Omental fat pad (tissue), 3 donors: ENCODE measurements at regions not wholly inside any gene's neighbourhood (a gene's known extent, or its start where the extent isn't known, plus 50 kb on each side); places are given as distances from the start of the nearest gene placed in this dataset.

Experiments used
- ATAC-seq: fragments of 150-250 bp; one replicate; pipeline ENCODE4 v1.9.1; 2016; ENCODE audit warnings: mild to moderate bottlenecking, moderate library complexity; ENCODE audit not compliant: low FRiP score
- DNase-seq: peaks from one replicate; pipeline ENCODE4 v3.0.0-alpha.2; 2019; ENCODE audit warnings: low spot score
- CTCF ChIP-seq, 3 donors: fragments of 450-650 bp; IDR thresholded peaks; one replicate each; pipeline ENCODE4 v1.5.1; 2016 to 2017; ENCODE audit warnings: antibody characterized with exemption in 3 of 3, mild to moderate bottlenecking in 3 of 3, moderate library complexity in 2 of 3

- no peak for ATAC-seq
- no peak for TF ChIP-seq CTCF (IDR thresholded peaks at IDR 0.05)
- DNase-seq: no peak
These were observed 736.4 kb upstream of the PTPRD start for GRCh38 chr9:11349187-11349586.

GRCh38 chr9:11352612-11353011 is 739.8 kb upstream of the PTPRD start:
- ATAC-seq (no peak), DNase-seq (no peak)
- TF ChIP-seq CTCF (IDR thresholded peaks at IDR 0.05): no peak

- DNase-seq (no peak), ATAC-seq (no peak)
- TF ChIP-seq CTCF (IDR thresholded peaks at IDR 0.05): no peak
These were observed 743.3 kb upstream of the PTPRD start for GRCh38 chr9:11356067-11356466.

GRCh38 chr9:11366585-11367129 is 753.9 kb upstream of the PTPRD start:
- DNase-seq: no peak
- no peak for ATAC-seq
- no peak for TF ChIP-seq CTCF (IDR thresholded peaks at IDR 0.05)

GRCh38 chr9:11374926-11375325 is 762.1 kb upstream of the PTPRD start:
- ATAC-seq (no peak), DNase-seq (no peak)
- no peak for TF ChIP-seq CTCF (IDR thresholded peaks at IDR 0.05)

GRCh38 chr9:11402621-11403020 is 789.8 kb upstream of the PTPRD start:
- ATAC-seq (no peak), DNase-seq (no peak)
- TF ChIP-seq CTCF (IDR thresholded peaks at IDR 0.05): no peak

- ATAC-seq: no peak
- no peak for TF ChIP-seq CTCF (IDR thresholded peaks at IDR 0.05)
These were observed 801.4 kb upstream of the PTPRD start for GRCh38 chr9:11414241-11414640.

More at GRCh38 chr9:11414241-11414640, 801.4 kb upstream of the PTPRD start:
- DNase-seq: no peak
